Large intestine (tissue), 3 donors: ENCODE measurements at regions not wholly inside any gene's neighbourhood (a gene's known extent, or its start where the extent isn't known, plus 50 kb on each side); places are given as distances from the start of the nearest gene placed in this dataset.
"Not testable (repeated sequence)": the region's sequence is repeated elsewhere in the genome, so short reads cannot be mapped to it uniquely, and the experiment has no call there.

Experiments used
- DNase-seq, 2 donors: peaks; one replicate each; pipeline versions ENCODE4 v3.0.0 to v3.0.0-alpha.2; 2013
- H3K27ac ChIP-seq: one replicate; pipeline ENCODE4 v1.5.1; 2013; ENCODE audit warnings: low read length
- H3K27me3 ChIP-seq: 2 replicates; pipeline ENCODE4 v1.6.1; 2013; ENCODE audit warnings: low read length; ENCODE audit not compliant: control insufficient read depth, insufficient read depth
- H3K36me3 ChIP-seq: 2 replicates; pipeline ENCODE4 v1.6.1; 2013; ENCODE audit warnings: low read length; ENCODE audit not compliant: control insufficient read depth, insufficient read depth
- H3K4me1 ChIP-seq: one replicate; pipeline ENCODE4 v1.6.1; 2013; ENCODE audit warnings: low read length; ENCODE audit not compliant: control insufficient read depth, insufficient read depth
- H3K4me3 ChIP-seq: one replicate; pipeline ENCODE4 v1.5.1; 2013; ENCODE audit warnings: low read length
- H3K9me3 ChIP-seq: one replicate; pipeline ENCODE4 v1.6.1; 2013; ENCODE audit warnings: mild to moderate bottlenecking, low read depth, low read length, moderate library complexity; ENCODE audit not compliant: control insufficient read depth
- whole genome bisulfite sequencing: methylation state at CpG from one replicate; pipeline ENCODE4 v1.1.5; 2013; ENCODE audit warnings: low lambda C conversion rate; ENCODE audit not compliant: insufficient coverage; 5-methylcytosine and 5-hydroxymethylcytosine counted together

GRCh38 chr6:112600168-112600567, 253.0 kb downstream of the RFPL4B start:
- H3K4me1 ChIP-seq = no peaks in the 10 kb centered on the region
- no peaks in the 10 kb centered on the region for H3K9me3 ChIP-seq
- no peak for DNase-seq
- no peak overlapping the region for H3K4me3 ChIP-seq
- 87% methylated on average over 2 of the region's 3 CpGs for WGBS
- no peak overlapping the region for H3K27ac ChIP-seq
- no peaks in the 10 kb centered on the region for H3K36me3 ChIP-seq
- no peaks in the 10 kb centered on the region for H3K27me3 ChIP-seq

GRCh38 chr6:112603726-112604125, 256.6 kb downstream of the RFPL4B start:
- Histone ChIP-seq H3K4me1 (no peaks in the 10 kb centered on the region), H3K4me3 (no peak overlapping the region), H3K27ac (no peak overlapping the region), H3K9me3 (no peaks in the 10 kb centered on the region), H3K27me3 (no peaks in the 10 kb centered on the region), H3K36me3 (no peaks in the 10 kb centered on the region)
- no CpG with 5 or more reads among the region's 1 CpG for WGBS
- DNase-seq = no peak

GRCh38 chr6:112606656-112607435, 259.7 kb downstream of the RFPL4B start:
- Histone ChIP-seq H3K27me3 (no peaks in the 10 kb centered on the region), H3K9me3 (peaks cover 2% of the 10 kb centered on the region), H3K27ac (no peak overlapping the region), H3K4me1 (no peaks in the 10 kb centered on the region), H3K36me3 (no peaks in the 10 kb centered on the region), H3K4me3 (no peak overlapping the region)
- DNase-seq = no peak
- WGBS = 86% methylated on average over 2 of the region's 3 CpGs

- not testable (repeated sequence) for H3K9me3 ChIP-seq, H3K4me1 ChIP-seq, H3K36me3 ChIP-seq, H3K27me3 ChIP-seq, H3K4me3 ChIP-seq, H3K27ac ChIP-seq, DNase-seq
- no CpG with 5 or more reads among the region's 1 CpG for WGBS
These were observed 261.8 kb downstream of the RFPL4B start for GRCh38 chr6:112608925-112609324.

- no peak for DNase-seq
- H3K27me3 ChIP-seq = no peaks in the 10 kb centered on the region
- H3K27ac ChIP-seq = no peak overlapping the region
- no peak overlapping the region for H3K4me3 ChIP-seq
- WGBS = 80% methylated on average over 1 of the region's 2 CpGs
- H3K36me3 ChIP-seq = no peaks in the 10 kb centered on the region
- peaks cover 2% of the 10 kb centered on the region for H3K9me3 ChIP-seq
- no peaks in the 10 kb centered on the region for H3K4me1 ChIP-seq
These were observed 266.3 kb downstream of the RFPL4B start for GRCh38 chr6:112613410-112613809.

GRCh38 chr6:112618849-112619248, 271.7 kb downstream of the RFPL4B start:
- no peaks in the 10 kb centered on the region for H3K4me1 ChIP-seq

GRCh38 chr6:112620812-112621569, 273.9 kb downstream of the RFPL4B start:
- H3K9me3 ChIP-seq = no peaks in the 10 kb centered on the region
- no peak overlapping the region for H3K27ac ChIP-seq
- WGBS = no CpG with 5 or more reads among the region's 3 CpGs
- no peaks in the 10 kb centered on the region for H3K4me1 ChIP-seq
- H3K36me3 ChIP-seq = no peaks in the 10 kb centered on the region
- no peak overlapping the region for H3K4me3 ChIP-seq
- no peaks in the 10 kb centered on the region for H3K27me3 ChIP-seq
- DNase-seq = no peak

More at GRCh38 chr6:112618849-112619248, 271.7 kb downstream of the RFPL4B start:
- Histone ChIP-seq H3K27me3 (no peaks in the 10 kb centered on the region), H3K9me3 (no peaks in the 10 kb centered on the region), H3K27ac (no peak overlapping the region), H3K4me3 (no peak overlapping the region), H3K36me3 (no peaks in the 10 kb centered on the region)
- DNase-seq = no peak
- 20% methylated on average over 1 of the region's 3 CpGs for WGBS

- Histone ChIP-seq H3K9me3 (no peaks in the 10 kb centered on the region), H3K4me3 (no peak overlapping the region), H3K36me3 (no peaks in the 10 kb centered on the region), H3K27me3 (no peaks in the 10 kb centered on the region), H3K4me1 (no peaks in the 10 kb centered on the region), H3K27ac (no peak overlapping the region)
- DNase-seq = no peak
These were observed 274.9 kb downstream of the RFPL4B start for GRCh38 chr6:112622036-112622435.

- Histone ChIP-seq H3K27ac (no peak overlapping the region), H3K36me3 (no peaks in the 10 kb centered on the region), H3K27me3 (no peaks in the 10 kb centered on the region), H3K4me3 (no peak overlapping the region), H3K9me3 (no peaks in the 10 kb centered on the region), H3K4me1 (no peaks in the 10 kb centered on the region)
- DNase-seq = no peak
- no CpG with 5 or more reads among the region's 6 CpGs for WGBS
These were observed 279.4 kb downstream of the RFPL4B start for GRCh38 chr6:112626468-112627082.

- DNase-seq = no peak
- WGBS = no CpG with 5 or more reads among the region's 1 CpG
- Histone ChIP-seq H3K36me3 (no peaks in the 10 kb centered on the region), H3K4me1 (no peaks in the 10 kb centered on the region), H3K4me3 (no peak overlapping the region), H3K9me3 (no peaks in the 10 kb centered on the region), H3K27me3 (no peaks in the 10 kb centered on the region), H3K27ac (no peak overlapping the region)
These were observed 287.2 kb downstream of the RFPL4B start for GRCh38 chr6:112634376-112634775.
